Right atrium auricular region (tissue), 2 donors: ENCODE measurements at regions not wholly inside any gene's neighbourhood (a gene's known extent, or its start where the extent isn't known, plus 50 kb on each side); places are given as distances from the start of the nearest gene placed in this dataset.

Source experiments
- DNase-seq: peaks from one replicate; pipeline ENCODE4 v3.0.0-alpha.2; 2019; ENCODE audit warnings: low spot score
- H3K27ac ChIP-seq, 2 donors: fragments of 200-600 bp; sonication (generic); 1 replicate in 1 of 2; 2 replicates in 1 of 2; pipeline ENCODE4 v1.5.1; 2016 to 2019
- H3K27me3 ChIP-seq, 2 donors: fragments of 200-600 bp; sonication (generic); one replicate each; pipeline versions ENCODE4 v1.5.1 to v1.6.0; 2017 to 2019
- H3K36me3 ChIP-seq: fragments of 200-600 bp; sonication (generic); one replicate; pipeline ENCODE4 v1.5.1; 2016
- H3K4me1 ChIP-seq, 2 donors: fragments of 200-600 bp; sonication (generic); one replicate each; pipeline versions ENCODE4 v1.5.1 to v1.6.0; 2017 to 2019
- H3K4me3 ChIP-seq, 2 donors: fragments of 200-600 bp; sonication (generic); 1 replicate in 1 of 2; 2 replicates in 1 of 2; pipeline ENCODE4 v1.5.1; 2017 to 2019; ENCODE audit warnings: mild to moderate bottlenecking in 1 of 2, moderate library complexity in 1 of 2
- H3K9me3 ChIP-seq, 2 donors: fragments of 200-600 bp; sonication (generic); one replicate each; pipeline ENCODE4 v1.5.1; 2019
- TF ChIP-seq, protein P1 (sequence below), 2 donors: fragments of 200-600 bp; sonication (generic); IDR thresholded peaks; one replicate each; pipeline ENCODE4 v1.5.1; 2019; ENCODE audit warnings: antibody characterized with exemption in 2 of 2

DNA sequence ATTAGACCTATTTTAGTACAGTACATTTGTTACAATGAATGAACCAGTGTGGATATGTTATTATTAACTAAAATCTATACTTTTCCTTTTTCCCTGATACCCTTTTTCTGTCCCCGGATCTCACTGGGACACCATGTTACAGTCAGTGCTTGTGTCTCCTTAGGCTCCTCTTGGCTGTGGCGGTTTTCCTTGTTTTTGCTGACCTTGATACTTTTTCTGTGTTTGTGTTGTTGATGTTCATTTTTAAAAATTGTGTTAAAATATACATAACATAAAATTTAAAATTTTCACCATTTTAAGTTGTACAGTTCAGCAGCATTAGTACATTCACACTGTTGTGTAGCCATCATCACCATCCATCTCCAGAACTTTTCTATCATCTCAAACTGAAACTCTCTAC is 54.2 kb upstream of the OSBPL3 start:
- no peak for DNase-seq
- no peak overlapping the region for H3K27ac ChIP-seq
- TF ChIP-seq, protein P1, sequence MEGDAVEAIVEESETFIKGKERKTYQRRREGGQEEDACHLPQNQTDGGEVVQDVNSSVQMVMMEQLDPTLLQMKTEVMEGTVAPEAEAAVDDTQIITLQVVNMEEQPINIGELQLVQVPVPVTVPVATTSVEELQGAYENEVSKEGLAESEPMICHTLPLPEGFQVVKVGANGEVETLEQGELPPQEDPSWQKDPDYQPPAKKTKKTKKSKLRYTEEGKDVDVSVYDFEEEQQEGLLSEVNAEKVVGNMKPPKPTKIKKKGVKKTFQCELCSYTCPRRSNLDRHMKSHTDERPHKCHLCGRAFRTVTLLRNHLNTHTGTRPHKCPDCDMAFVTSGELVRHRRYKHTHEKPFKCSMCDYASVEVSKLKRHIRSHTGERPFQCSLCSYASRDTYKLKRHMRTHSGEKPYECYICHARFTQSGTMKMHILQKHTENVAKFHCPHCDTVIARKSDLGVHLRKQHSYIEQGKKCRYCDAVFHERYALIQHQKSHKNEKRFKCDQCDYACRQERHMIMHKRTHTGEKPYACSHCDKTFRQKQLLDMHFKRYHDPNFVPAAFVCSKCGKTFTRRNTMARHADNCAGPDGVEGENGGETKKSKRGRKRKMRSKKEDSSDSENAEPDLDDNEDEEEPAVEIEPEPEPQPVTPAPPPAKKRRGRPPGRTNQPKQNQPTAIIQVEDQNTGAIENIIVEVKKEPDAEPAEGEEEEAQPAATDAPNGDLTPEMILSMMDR (IDR thresholded peaks at IDR 0.05): no peak
- H3K4me3 ChIP-seq: no peak overlapping the region
- peaks cover 0 to 6% of the 10 kb centered on the region in 2 donors for H3K4me1 ChIP-seq
- no peaks in the 10 kb centered on the region for H3K27me3 ChIP-seq
- H3K9me3 ChIP-seq: peaks cover 0 to 15% of the 10 kb centered on the region in 2 donors
- H3K36me3 ChIP-seq: no peaks in the 10 kb centered on the region

DNA sequence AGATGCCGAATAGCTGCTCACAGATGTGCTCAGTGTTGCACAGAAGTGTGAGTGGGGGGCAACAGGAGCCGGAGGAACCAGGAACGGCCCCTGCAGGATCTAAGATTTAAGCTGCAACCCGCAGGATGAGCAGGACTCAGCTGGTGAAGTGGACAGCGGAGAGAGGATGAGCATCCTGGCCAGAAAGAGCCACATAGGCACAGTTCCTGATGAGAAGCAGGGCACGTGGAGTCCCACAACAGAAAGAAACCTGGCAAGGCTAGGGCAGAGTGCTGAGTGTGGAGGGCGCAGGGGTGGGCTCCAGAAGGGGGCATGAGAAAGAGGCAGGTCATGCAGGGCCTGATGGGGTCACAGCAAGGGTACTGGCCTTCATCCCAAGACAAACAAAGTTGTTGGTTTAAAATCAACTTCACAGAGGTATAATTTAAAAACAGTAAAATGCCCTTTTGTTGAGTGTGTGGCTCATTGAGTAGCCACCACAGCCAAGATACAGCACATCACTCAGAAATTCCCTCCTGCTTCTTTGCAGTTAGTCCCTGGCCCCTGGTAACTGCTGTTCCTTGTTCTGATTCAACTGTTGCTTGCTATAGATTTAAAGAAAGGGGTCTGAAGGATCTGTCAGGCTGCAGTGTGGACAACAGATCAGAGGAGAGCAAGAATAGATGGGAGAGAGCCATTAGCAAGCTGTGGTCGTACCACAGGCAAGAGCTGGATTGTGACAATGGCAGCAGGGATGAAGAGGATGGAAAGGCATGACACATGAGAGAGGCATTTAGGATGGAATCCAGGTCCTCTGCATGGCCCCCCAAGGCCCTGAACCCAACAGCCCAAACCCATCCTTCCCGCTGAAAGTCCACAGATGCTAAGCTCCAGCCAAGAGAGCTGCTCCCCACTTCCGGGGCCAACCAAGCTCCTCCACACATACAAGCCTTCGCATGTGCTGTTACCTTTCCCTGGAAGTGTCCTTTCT is 53.1 kb upstream of the OSBPL3 start:
- no peaks in the 10 kb centered on the region for H3K36me3 ChIP-seq
- H3K27ac ChIP-seq: no peak overlapping the region
- peaks cover 0 to 15% of the 10 kb centered on the region in 2 donors for H3K9me3 ChIP-seq
- DNase-seq: no peak
- no peak overlapping the region for H3K4me3 ChIP-seq
- H3K27me3 ChIP-seq: no peaks in the 10 kb centered on the region
- TF ChIP-seq, protein P1 (IDR thresholded peaks at IDR 0.05): no peak
- peaks cover 0 to 13% of the 10 kb centered on the region in 2 donors for H3K4me1 ChIP-seq

DNA sequence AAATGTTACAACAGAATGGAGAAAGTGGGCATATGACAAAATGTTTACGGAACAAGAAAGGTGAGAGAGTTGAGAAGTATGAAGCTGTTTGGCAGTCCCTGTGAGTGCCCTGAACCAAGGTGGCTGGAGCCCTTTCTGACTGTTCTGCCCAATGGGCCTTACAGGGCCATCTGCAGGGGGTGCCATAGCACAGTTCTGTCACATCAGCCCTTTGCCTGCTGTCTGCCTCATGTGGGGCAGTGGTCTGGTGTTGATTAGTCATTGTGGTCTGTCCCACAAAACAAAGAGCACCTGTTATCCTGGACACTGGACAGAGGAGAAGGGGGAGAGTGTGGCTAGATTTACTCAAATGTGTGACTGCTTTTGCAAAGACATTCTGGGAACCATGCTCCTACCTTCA is 51.5 kb upstream of the OSBPL3 start:
- no peak overlapping the region for H3K4me3 ChIP-seq
- H3K4me1 ChIP-seq: peaks cover 0 to 9% of the 10 kb centered on the region in 2 donors
- no peak overlapping the region for H3K27ac ChIP-seq
- DNase-seq: no peak
- peaks cover 0 to 13% of the 10 kb centered on the region in 2 donors for H3K9me3 ChIP-seq
- H3K36me3 ChIP-seq: no peaks in the 10 kb centered on the region
- TF ChIP-seq, protein P1 (IDR thresholded peaks at IDR 0.05): no peak
- no peaks in the 10 kb centered on the region for H3K27me3 ChIP-seq

DNA sequence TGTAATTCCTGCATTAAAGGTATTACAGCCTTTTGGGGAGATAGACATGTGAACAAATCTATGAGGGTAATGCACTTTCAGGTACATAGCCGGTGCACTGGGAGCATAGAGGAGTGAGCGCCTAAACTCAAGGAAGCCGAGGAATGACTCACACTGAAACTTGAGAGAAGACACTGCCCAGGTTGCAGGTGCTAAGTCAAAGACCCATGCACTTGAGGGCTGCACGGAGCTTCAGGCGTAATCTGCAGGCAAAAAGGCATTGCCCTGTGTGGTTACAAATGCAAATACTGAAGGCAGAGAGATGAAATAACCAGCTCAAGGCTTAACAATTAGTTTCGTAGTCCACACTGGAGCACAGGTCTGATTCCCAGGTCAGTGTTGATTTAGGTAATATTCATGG is 51.0 kb upstream of the OSBPL3 start:
- Histone ChIP-seq H3K9me3 (peaks cover 0 to 8% of the 10 kb centered on the region in 2 donors), H3K36me3 (no peaks in the 10 kb centered on the region), H3K27ac (no peak overlapping the region), H3K27me3 (no peaks in the 10 kb centered on the region), H3K4me1 (peaks cover 0 to 9% of the 10 kb centered on the region in 2 donors), H3K4me3 (no peak overlapping the region)
- no peak for DNase-seq
- TF ChIP-seq, protein P1 (IDR thresholded peaks at IDR 0.05): no peak
